Right cardiac atrium (tissue), 5 donors: ENCODE measurements at regions not wholly inside any gene's neighbourhood (a gene's known extent, or its start where the extent isn't known, plus 50 kb on each side); places are given as distances from the start of the nearest gene placed in this dataset.

ENCODE experiments used
- ATAC-seq, 2 donors: fragments of 200-7000 bp; cut with Tn5 transposase; one replicate each; pipeline versions ENCODE4 v1.8.0 to v1.9.1; 2020; ENCODE audit warnings: moderate library complexity in 2 of 2, mild to moderate bottlenecking in 1 of 2
- DNase-seq, 3 donors: peaks; one replicate each; pipeline ENCODE4 v3.0.0-alpha.2; 2020
- H3K27ac ChIP-seq: one replicate; pipeline ENCODE4 v1.5.1; 2013; ENCODE audit warnings: mild to moderate bottlenecking, low read length, control low read depth, moderate library complexity
- H3K27me3 ChIP-seq: one replicate; pipeline ENCODE4 v1.6.1; 2013; ENCODE audit not compliant: control insufficient read depth, insufficient read depth
- H3K4me1 ChIP-seq: one replicate; pipeline ENCODE4 v1.6.1; 2013; ENCODE audit warnings: low read length; ENCODE audit not compliant: control insufficient read depth, insufficient read depth
- H3K4me3 ChIP-seq: one replicate; pipeline ENCODE4 v1.5.1; 2013; ENCODE audit warnings: low read length, control low read depth
- H3K9me3 ChIP-seq: one replicate; pipeline ENCODE4 v1.6.1; 2013; ENCODE audit warnings: low read length; ENCODE audit not compliant: control insufficient read depth
- WGBS: extraction: QIAGEN DNeasy Blood & Tissue Kit; methylation state at CpG from one replicate; pipeline ENCODE4 v1.1.7; 2013; 5-methylcytosine and 5-hydroxymethylcytosine counted together
- intact Hi-C, 4 donors: fragments of 100-400 bp; cut with DNase I; formaldehyde crosslinking; loops; one replicate each; pipeline versions ENCODE4 v1.11.0 to v1.14.0; 2022 to 2023
- donor health status: healthy with polysubstance abuse.
- donor health status: DM: no; HTN: yes; CAD: no.
- donor health status: DM: no; HTN: no; CAD: no.
- donor health status: DM: no; HTN: yes; CAD: no; lungs with severe emphysema.
- donor health status: DM: yes; HTN: yes; CAD: no.

DNA sequence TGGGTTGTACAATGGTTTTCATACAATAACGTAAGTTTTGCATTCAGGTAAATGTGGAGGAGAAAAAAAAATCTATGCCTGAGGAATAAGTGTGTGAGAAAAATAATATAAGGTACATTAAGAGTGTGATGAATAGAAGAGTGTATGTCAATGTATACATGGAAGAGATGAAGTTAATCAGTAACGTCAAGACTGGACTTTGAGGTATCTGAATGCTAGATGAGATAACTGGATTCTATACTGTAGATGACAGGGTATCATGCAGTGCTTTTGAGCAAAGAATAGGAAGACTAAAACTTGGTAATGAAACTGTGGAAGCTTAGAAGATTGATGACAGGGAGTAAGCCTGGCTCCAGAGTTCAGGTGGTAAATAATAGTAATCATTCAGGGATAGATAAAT, 666.7 kb upstream of the SGO1 start:
- 89% methylated on average over 2 of the region's 2 CpGs for WGBS
- H3K27me3 ChIP-seq, result no peaks in the 10 kb centered on the region
- DNase-seq (no peak), ATAC-seq (no peak)
- H3K4me3 ChIP-seq, result no peak overlapping the region
- H3K27ac ChIP-seq, result no peak overlapping the region
- no peaks in the 10 kb centered on the region for H3K9me3 ChIP-seq
- no peaks in the 10 kb centered on the region for H3K4me1 ChIP-seq
- intact Hi-C loops, result no loop called here

DNA sequence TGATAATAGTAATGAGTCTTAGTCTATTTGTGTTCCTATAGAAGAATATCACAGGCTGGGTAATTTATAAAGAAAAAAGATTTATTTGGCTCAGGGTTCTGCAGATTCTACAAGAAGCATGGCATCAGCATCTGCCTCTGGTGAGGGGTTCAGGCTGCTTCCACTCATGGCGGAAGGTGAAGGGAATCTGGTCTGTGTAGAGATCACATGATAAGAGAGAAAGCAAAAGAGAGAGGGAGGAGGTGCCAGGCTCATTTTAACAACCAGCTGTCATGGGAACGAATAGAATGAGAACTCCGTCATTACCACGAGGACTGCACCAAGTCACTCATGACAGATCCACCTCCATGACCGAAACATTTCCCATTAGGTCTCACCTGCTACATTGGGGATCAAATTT, 664.0 kb upstream of the SGO1 start:
- Histone ChIP-seq H3K4me1 (no peaks in the 10 kb centered on the region), H3K9me3 (no peaks in the 10 kb centered on the region), H3K4me3 (no peak overlapping the region), H3K27ac (no peak overlapping the region), H3K27me3 (no peaks in the 10 kb centered on the region)
- 84% methylated on average over 5 of the region's 5 CpGs for WGBS
- no peak for ATAC-seq
- DNase-seq, result no peak
- intact Hi-C loops, result no loop called here

DNA sequence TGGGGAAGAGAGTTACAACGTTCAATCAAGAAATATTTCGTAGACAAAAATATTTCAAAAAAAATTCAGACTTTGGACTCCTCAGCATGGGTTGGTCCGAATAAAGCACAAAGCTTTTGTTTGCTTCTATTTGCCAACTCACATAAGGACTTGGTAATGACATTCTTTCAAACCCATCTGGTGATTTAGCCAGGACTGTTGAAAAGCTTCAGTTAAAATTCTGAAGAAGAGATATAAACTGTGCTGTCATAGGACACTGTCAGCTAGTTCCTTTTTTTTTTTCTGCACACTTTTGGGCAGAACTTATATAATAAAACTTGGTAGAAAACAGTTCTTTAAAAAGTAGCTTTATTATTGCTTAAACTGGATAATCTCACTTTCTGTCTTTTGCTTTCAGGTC, 660.8 kb upstream of the SGO1 start:
- Histone ChIP-seq H3K4me1 (no peaks in the 10 kb centered on the region), H3K27ac (no peak overlapping the region), H3K4me3 (no peak overlapping the region), H3K9me3 (no peaks in the 10 kb centered on the region), H3K27me3 (no peaks in the 10 kb centered on the region)
- 68% methylated on average over 3 of the region's 3 CpGs for WGBS
- intact Hi-C loops, result no loop called here
- ATAC-seq, result no peak
- DNase-seq, result no peak

DNA sequence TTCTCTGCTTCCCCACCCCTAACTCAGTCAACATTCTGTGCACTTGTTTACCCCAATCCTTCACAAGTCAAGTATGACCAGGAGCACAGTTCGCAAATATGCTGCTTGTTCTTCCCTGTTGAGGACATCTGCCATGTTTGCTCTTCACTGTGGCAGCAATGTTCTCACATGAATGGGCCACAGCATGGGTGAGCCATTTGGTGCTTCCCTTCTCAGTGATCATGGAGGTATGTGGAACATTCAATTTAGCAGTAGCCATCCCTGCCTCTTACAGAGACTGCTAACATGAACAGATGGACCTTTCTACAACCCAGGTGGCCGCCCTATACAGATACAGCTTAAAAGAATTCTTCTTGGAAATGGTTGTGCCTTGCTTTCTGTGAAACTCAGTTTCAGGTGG, 660.1 kb upstream of the SGO1 start:
- H3K27me3 ChIP-seq, result no peaks in the 10 kb centered on the region
- no peak overlapping the region for H3K27ac ChIP-seq
- 96% methylated on average over 2 of the region's 2 CpGs for WGBS
- H3K4me3 ChIP-seq, result no peak overlapping the region
- DNase-seq, result no peak
- no peaks in the 10 kb centered on the region for H3K9me3 ChIP-seq
- H3K4me1 ChIP-seq, result no peaks in the 10 kb centered on the region
- intact Hi-C loops, result no loop called here
- no peak for ATAC-seq

DNA sequence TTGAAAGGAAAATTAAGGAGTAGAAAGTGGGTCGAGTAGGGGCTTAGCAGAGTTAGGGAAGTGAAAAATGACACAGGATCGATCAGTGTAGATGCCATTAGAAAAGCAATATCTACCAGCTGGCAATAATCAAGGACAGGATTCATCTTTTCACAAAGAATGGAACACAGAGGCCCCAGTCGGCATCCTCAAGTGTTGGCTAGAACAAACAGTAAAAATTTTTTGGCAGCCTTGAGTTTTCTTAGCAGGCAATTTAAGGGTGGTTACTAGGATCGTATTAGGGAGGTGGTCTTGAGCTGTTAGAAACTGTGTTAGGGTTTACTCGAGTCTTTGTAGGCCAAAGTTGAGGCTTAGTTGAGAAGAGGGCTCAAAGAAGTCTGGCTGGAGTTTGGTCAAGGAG, 658.8 kb upstream of the SGO1 start:
- no peaks in the 10 kb centered on the region for H3K27me3 ChIP-seq
- H3K9me3 ChIP-seq, result no peaks in the 10 kb centered on the region
- H3K4me1 ChIP-seq, result no peaks in the 10 kb centered on the region
- H3K27ac ChIP-seq, result no peak overlapping the region
- ATAC-seq (no peak), DNase-seq (no peak)
- intact Hi-C loops, result no loop called here
- no peak overlapping the region for H3K4me3 ChIP-seq
- 61% methylated on average over 5 of the region's 5 CpGs for WGBS

DNA sequence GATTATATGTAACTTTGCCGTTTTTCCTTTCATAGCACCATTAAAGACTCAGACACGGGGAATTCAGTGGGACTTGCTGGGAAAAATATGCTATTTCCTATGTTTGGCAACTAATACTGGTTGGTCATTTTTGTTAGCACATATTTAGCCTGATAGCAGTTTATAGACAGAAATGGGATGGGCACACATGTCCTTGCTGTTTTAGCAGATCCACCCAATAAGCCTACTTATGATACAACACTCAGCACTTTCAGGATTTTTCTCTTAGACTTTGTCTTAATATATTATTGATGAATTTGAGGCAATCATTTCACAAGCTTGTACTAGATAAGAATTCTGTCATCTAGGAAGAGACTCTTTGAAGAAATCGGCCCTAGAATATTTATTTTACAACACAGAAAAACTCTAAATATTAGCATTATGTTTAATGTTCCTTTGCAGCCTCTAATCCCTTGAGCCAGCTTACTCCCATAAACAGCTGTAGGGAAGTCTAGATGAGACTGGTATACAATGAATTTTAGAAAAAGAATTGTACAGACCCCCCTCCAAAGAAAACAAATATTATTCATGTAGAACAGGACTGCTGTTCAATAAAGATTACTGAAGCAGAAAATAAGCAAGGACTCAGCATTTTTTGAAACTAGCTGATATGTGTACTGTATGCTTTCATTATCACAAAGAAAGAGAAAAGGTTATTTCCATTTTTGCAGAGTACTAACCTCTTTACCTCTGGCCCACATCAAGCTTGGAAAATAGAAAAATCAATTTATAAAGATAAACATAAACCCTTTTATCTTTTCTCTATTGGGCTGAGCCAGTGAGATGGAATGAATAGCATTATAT, 656.8 kb upstream of the SGO1 start:
- Histone ChIP-seq H3K27me3 (no peaks in the 10 kb centered on the region), H3K4me1 (no peaks in the 10 kb centered on the region), H3K4me3 (no peak overlapping the region), H3K9me3 (no peaks in the 10 kb centered on the region), H3K27ac (no peak overlapping the region)
- no peak for DNase-seq
- 68% methylated on average over 3 of the region's 3 CpGs for WGBS
- ATAC-seq, result no peak
- intact Hi-C loops, result no loop called here

DNA sequence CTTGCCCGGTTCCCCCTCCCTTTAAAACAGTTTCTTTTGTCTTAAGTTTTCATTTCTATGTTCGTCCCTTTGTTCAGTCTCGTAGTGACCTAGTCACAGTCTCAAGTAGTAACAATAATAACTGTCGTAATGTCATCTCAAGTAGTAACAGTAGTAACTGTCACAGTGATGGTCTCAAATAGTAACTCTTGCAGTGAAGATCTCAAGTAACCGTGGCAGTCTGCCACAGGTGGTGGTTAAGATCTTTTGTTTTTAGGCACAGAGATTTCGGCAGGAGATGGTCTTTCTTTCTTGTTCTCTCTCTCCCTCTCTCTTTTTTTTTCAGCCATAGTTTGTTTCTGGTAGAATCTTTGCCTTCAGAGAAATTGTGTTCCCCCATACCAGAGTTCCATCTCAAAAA, 656.0 kb upstream of the SGO1 start:
- ATAC-seq (no peak), DNase-seq (no peak)
- 87% methylated on average over 6 of the region's 6 CpGs for WGBS
- H3K9me3 ChIP-seq, result no peaks in the 10 kb centered on the region
- H3K27ac ChIP-seq, result no peak overlapping the region
- intact Hi-C loops, result no loop called here
- no peak overlapping the region for H3K4me3 ChIP-seq
- no peaks in the 10 kb centered on the region for H3K4me1 ChIP-seq
- H3K27me3 ChIP-seq, result no peaks in the 10 kb centered on the region

DNA sequence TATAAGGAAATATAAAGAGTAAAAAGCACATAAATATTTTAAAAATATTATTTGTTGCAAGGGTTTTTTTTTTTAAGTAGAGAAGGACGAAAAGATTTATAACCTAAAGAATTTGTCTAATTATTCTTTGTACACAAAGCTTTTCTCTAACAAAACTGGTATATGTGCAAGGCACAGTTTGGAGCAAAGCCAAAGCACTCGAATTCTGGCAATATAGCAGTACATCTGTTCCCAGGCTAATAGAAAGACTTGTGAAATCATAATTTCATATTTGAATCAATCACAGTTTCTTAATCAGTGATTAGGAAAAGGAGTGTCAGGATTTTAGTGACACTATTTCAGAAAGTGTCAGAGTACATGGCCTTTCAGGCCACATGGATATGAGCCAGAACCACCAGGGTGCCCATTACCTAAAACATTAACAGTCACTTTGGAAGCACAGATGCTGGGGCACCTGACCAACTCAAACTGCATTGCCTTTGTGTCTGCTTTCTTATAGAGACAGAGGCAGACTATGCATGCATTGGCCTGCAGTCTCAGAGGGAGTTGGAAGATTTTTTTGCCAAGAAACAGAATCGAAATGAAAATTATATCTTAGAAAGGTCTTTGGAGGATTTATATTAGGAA, 651.8 kb upstream of the SGO1 start:
- Histone ChIP-seq H3K9me3 (no peaks in the 10 kb centered on the region), H3K27ac (no peak overlapping the region), H3K27me3 (no peaks in the 10 kb centered on the region), H3K4me3 (no peak overlapping the region), H3K4me1 (no peaks in the 10 kb centered on the region)
- no peak for ATAC-seq
- no peak for DNase-seq
- 34% methylated on average over 3 of the region's 3 CpGs for WGBS
- intact Hi-C loops, result no loop called here

DNA sequence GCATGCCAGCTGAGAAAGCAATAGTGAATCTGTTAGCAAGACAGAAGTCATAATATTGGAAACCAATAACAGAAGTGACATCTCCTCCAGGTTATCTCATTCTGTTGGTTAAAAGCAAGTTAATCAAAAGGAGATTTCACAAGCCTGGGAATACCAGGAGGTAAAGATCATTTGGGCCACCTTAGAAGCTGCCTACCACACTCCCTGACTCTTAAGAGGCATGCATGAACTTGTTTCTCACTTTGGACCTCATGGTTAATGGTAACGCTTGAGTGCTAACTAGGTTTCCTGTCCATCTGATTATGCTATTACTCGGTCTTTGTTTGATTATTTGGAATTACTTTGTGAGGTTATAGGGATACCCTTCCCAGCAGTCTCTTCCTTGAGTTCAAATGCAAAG, 650.8 kb upstream of the SGO1 start:
- ATAC-seq (no peak), DNase-seq (no peak)
- no peak overlapping the region for H3K27ac ChIP-seq
- 61% methylated on average over 2 of the region's 2 CpGs for WGBS
- H3K27me3 ChIP-seq, result no peaks in the 10 kb centered on the region
- no peak overlapping the region for H3K4me3 ChIP-seq
- intact Hi-C loops, result no loop called here
- no peaks in the 10 kb centered on the region for H3K9me3 ChIP-seq
- H3K4me1 ChIP-seq, result no peaks in the 10 kb centered on the region

DNA sequence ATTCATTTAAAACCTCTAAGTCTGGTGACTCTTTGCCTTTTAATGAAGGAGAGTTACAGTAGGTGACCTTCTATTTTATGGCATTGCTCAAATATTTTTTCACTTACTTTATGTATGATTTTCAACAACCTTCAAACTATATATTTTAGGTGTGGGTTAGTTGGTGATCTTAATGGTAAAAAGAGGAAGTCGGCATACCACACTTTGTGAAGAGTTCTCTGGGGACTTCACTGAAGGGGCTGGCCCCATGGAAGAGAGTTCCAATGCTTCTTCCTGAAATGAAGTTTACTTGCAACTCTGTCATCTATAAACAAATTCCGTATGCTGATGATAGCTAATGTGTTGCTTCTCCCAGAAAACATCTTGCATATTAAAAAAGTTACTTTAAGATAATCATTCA, 647.0 kb upstream of the SGO1 start:
- WGBS, result 90% methylated on average over 2 of the region's 2 CpGs
- no peak for ATAC-seq

DNA sequence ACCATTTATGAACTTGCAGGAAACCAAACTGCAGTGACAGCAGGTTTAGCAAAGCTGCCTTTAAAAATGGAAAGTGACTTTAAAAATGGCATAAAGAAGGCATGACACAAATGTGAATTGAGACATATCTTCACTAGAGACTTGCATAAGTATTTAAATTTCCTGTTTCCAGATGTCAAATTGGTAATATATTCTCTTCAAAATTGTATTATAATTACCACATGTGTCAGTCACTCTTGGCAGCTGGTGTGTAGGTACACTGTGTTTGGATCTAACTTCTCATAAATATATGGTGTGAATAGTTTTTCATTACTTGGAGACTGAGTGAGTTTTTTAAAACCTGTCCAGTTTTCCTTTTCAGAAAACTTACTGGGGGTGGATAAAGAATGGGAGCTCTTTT, 636.2 kb upstream of the SGO1 start:
- no peak for DNase-seq
- intact Hi-C loops, result no loop called here
- ATAC-seq, result no peak

More for the DNA sequence above, 647.0 kb upstream of the SGO1 start:
- Histone ChIP-seq H3K4me1 (no peaks in the 10 kb centered on the region), H3K9me3 (no peaks in the 10 kb centered on the region), H3K27me3 (no peaks in the 10 kb centered on the region), H3K27ac (no peak overlapping the region), H3K4me3 (no peak overlapping the region)
- intact Hi-C loops, result no loop called here
- no peak for DNase-seq

More for the DNA sequence above, 636.2 kb upstream of the SGO1 start:
- no peaks in the 10 kb centered on the region for H3K9me3 ChIP-seq
- H3K4me3 ChIP-seq, result no peak overlapping the region
- no peak overlapping the region for H3K27ac ChIP-seq
- H3K4me1 ChIP-seq, result no peaks in the 10 kb centered on the region
- no peaks in the 10 kb centered on the region for H3K27me3 ChIP-seq
